HCT116 (cell line): ENCODE measurements at regions not wholly inside any gene's neighbourhood (a gene's known extent, or its start where the extent isn't known, plus 50 kb on each side); places are given as distances from the start of the nearest gene placed in this dataset.

Experiments used
- ATAC-seq: fragments of 200-7000 bp; cut with Tn5 transposase; 2 replicates; pipeline ENCODE4 v1.9.1; 2020; ENCODE audit warnings: mild to moderate bottlenecking, moderate library complexity
- BruUV-seq: library from RNA; stranded (reverse); fragments of 400-500 nt; replicated peaks from 2 replicates; lab custom pipeline; 2021; lab: Mats Ljungman, UMichigan
- CTCF ChIA-PET: fragments of 300-600 bp; sonication (Branson Sonifier 250); formaldehyde crosslinking; loops from one replicate; lab custom pipeline; 2021; ENCODE audit warnings: antibody characterized with exemption; lab: Charles Lee
- POLR2A ChIA-PET: fragments of 300-600, 350-600 bp; sonication (Branson Sonifier 250); formaldehyde crosslinking; loops from one replicate; lab custom pipeline; 2021; ENCODE audit warnings: antibody characterized with exemption; lab: Charles Lee
- RAD21 ChIA-PET, 2 experiments: fragments of 300-600 bp; sonication (Branson Sonifier 250); formaldehyde crosslinking; loops; one replicate each; lab custom pipeline; 2023; ENCODE audit warnings: low total read pairs in 2 of 2; ENCODE audit not compliant: uncharacterized antibody in 2 of 2, unreplicated experiment in 2 of 2, low non-redundant PET in 1 of 2; lab: Charles Lee
- DNase-seq: peaks from one replicate; pipeline ENCODE4 v3.0.0-alpha.2; 2010; ENCODE audit warnings: low read depth, low spot score
- H2AFZ ChIP-seq: fragments of 200-600 bp; shearing (Covaris generic), sonication (generic); 2 replicates; pipeline ENCODE4 v1.6.1; 2017; ENCODE audit warnings: low read depth, mixed run types, mixed read lengths, antibody characterized with exemption, low read length; ENCODE audit not compliant: poor library complexity, severe bottlenecking
- H3K27ac ChIP-seq: 2 replicates; pipeline ENCODE4 v1.5.1; 2012; ENCODE audit warnings: low read depth, low read length
- H3K27me3 ChIP-seq: fragments of 200-600 bp; sonication (generic); 2 replicates; pipeline ENCODE4 v1.6.1; 2016; ENCODE audit warnings: mixed run types, low read length, mixed read lengths; ENCODE audit not compliant: insufficient read depth
- H3K36me3 ChIP-seq, 2 experiments: fragments of 200-500 bp in 1 of 2; fragments of 200-600 bp in 1 of 2; sonication (Bioruptor generic) in 1 of 2; sonication (generic) in 1 of 2; 2 replicates each; pipeline versions ENCODE4 v1.5.1 to v1.6.1; 2014 to 2016; ENCODE audit warnings: low read length in 2 of 2, inconsistent platforms in 1 of 2, mixed read lengths in 1 of 2, mixed run types in 1 of 2; ENCODE audit not compliant: insufficient read depth in 2 of 2, control insufficient read depth in 1 of 2
- H3K4me1 ChIP-seq, 2 experiments: fragments of 200-600 bp in 1 of 2; sonication (generic) in 1 of 2; 2 replicates each; pipeline versions ENCODE4 v1.5.1 to v1.6.1; 2012 to 2017; ENCODE audit warnings: low read length in 2 of 2, inconsistent platforms in 1 of 2, mild to moderate bottlenecking in 1 of 2, mixed read lengths in 1 of 2, mixed run types in 1 of 2, moderate library complexity in 1 of 2; ENCODE audit not compliant: insufficient read depth in 2 of 2, control insufficient read depth in 1 of 2
- H3K4me2 ChIP-seq: fragments of 200-600 bp; sonication (generic); 2 replicates; pipeline ENCODE4 v1.6.1; 2017; ENCODE audit warnings: mixed run types, low read length, mixed read lengths
- H3K4me3 ChIP-seq, 2 experiments: fragments of 200-600 bp in 1 of 2; sonication (generic) in 1 of 2; replicated peaks in 1 of 2; 2 replicates each; pipeline ENCODE4 v1.5.1; 2011 to 2016; ENCODE audit warnings: low read length in 2 of 2, control low read depth in 1 of 2, low read depth in 1 of 2, mild to moderate bottlenecking in 1 of 2, mixed read lengths in 1 of 2, mixed run types in 1 of 2
- H3K79me2 ChIP-seq: fragments of 200-600 bp; sonication (generic); 2 replicates; pipeline ENCODE4 v1.6.1; 2017; ENCODE audit warnings: mild to moderate bottlenecking, mixed run types, low read length, moderate library complexity, mixed read lengths; ENCODE audit not compliant: insufficient read depth
- H3K9ac ChIP-seq: fragments of 200-600 bp; sonication (generic); 2 replicates; pipeline ENCODE4 v1.6.1; 2016; ENCODE audit warnings: low read length, mixed read lengths
- H3K9me2 ChIP-seq: fragments of 200-600 bp; sonication (generic), shearing (Covaris generic); 2 replicates; pipeline ENCODE4 v1.6.1; 2017; ENCODE audit warnings: mixed run types, mild to moderate bottlenecking, moderate library complexity; ENCODE audit not compliant: insufficient read depth
- H3K9me3 ChIP-seq, 2 experiments: fragments of 200-500 bp in 1 of 2; fragments of 200-600 bp in 1 of 2; sonication (Bioruptor generic) in 1 of 2; sonication (generic) in 1 of 2; 2 replicates each; pipeline ENCODE4 v1.6.1; 2014 to 2017; ENCODE audit warnings: low read length in 2 of 2, mixed read lengths in 2 of 2, inconsistent platforms in 1 of 2, low read depth in 1 of 2, mild to moderate bottlenecking in 1 of 2, mixed run types in 1 of 2, moderate library complexity in 1 of 2; ENCODE audit not compliant: control insufficient read depth in 1 of 2, insufficient read depth in 1 of 2
- H4K20me1 ChIP-seq: fragments of 200-600 bp; sonication (generic), shearing (Covaris generic); 2 replicates; pipeline ENCODE4 v1.6.1; 2017; ENCODE audit warnings: mixed run types, mild to moderate bottlenecking, moderate library complexity; ENCODE audit not compliant: insufficient read depth
- CBX3 ChIP-seq: IDR thresholded peaks from 2 replicates; pipeline ENCODE4 v1.6.1; 2012; ENCODE audit warnings: low read depth
- CTCF ChIP-seq, 3 experiments: fragments of 200-600 bp in 1 of 3; sonication (generic) in 1 of 3; IDR thresholded peaks in 2 of 3; conservative IDR thresholded peaks in 1 of 3; 2 replicates each; pipeline ENCODE4 v1.5.1; 2012 to 2017; ENCODE audit warnings: low read depth in 2 of 3, low read length in 2 of 3, antibody characterized with exemption in 1 of 3, borderline replicate concordance in 1 of 3, control low read depth in 1 of 3, mild to moderate bottlenecking in 1 of 3, mixed read lengths in 1 of 3, mixed run types in 1 of 3, moderate library complexity in 1 of 3; ENCODE audit not compliant: insufficient read depth in 1 of 3
- EGR1 ChIP-seq: IDR thresholded peaks from 2 replicates; pipeline ENCODE4 v1.6.1; 2012; ENCODE audit warnings: low read depth
- ELF1 ChIP-seq: IDR thresholded peaks from 2 replicates; pipeline ENCODE4 v1.6.1; 2012; ENCODE audit warnings: low read depth, borderline replicate concordance
- EZH2 ChIP-seq: fragments of 200-600 bp; sonication (generic); IDR thresholded peaks from 2 replicates; pipeline ENCODE4 v1.6.1; 2017; ENCODE audit warnings: antibody characterized with exemption, mixed run types
- EZH2phosphoT487 ChIP-seq: fragments of 200-600 bp; IDR thresholded peaks from 2 replicates; pipeline ENCODE4 v1.6.1; 2018; ENCODE audit warnings: antibody characterized with exemption, borderline replicate concordance
- FOSL1 ChIP-seq: IDR thresholded peaks from 2 replicates; pipeline ENCODE4 v1.6.1; 2012; ENCODE audit warnings: low read depth
- JUND ChIP-seq: IDR thresholded peaks from 2 replicates; pipeline ENCODE4 v1.6.1; 2012
- MAX ChIP-seq: IDR thresholded peaks from 2 replicates; pipeline ENCODE4 v1.6.1; 2012
- POLR2AphosphoS5 ChIP-seq: IDR thresholded peaks from 2 replicates; pipeline ENCODE4 v1.6.1; 2011; ENCODE audit warnings: mild to moderate bottlenecking, low read depth, low read length, moderate library complexity
- RAD21 ChIP-seq: IDR thresholded peaks from 2 replicates; pipeline ENCODE4 v1.6.1; 2012; ENCODE audit warnings: low read depth, mild to moderate bottlenecking
- SIN3A ChIP-seq: IDR thresholded peaks from 2 replicates; pipeline ENCODE4 v1.6.1; 2012; ENCODE audit warnings: low read depth
- SP1 ChIP-seq: IDR thresholded peaks from 2 replicates; pipeline ENCODE4 v1.6.1; 2012; ENCODE audit warnings: low read depth
- TCF7L2 ChIP-seq: IDR thresholded peaks from 2 replicates; pipeline ENCODE4 v1.7.0; 2011; ENCODE audit warnings: borderline replicate concordance, inconsistent platforms; ENCODE audit not compliant: insufficient read depth, insufficient read length; ENCODE audit errors: extremely low read depth
- YY1 ChIP-seq: IDR thresholded peaks from 2 replicates; pipeline ENCODE4 v1.6.1; 2011; ENCODE audit warnings: low read length, low read depth, moderate library complexity, mild to moderate bottlenecking; ENCODE audit not compliant: insufficient replicate concordance; ENCODE audit errors: extremely low read depth
- ZBTB33 ChIP-seq: IDR thresholded peaks from 2 replicates; pipeline ENCODE4 v1.6.1; 2011; ENCODE audit warnings: mild to moderate bottlenecking, low read length, moderate library complexity; ENCODE audit not compliant: insufficient replicate concordance; ENCODE audit errors: extremely low read depth
- ZFX ChIP-seq: fragments of 450-650 bp; IDR thresholded peaks from 2 replicates; pipeline ENCODE4 v1.6.1; 2017
- ZNF274 ChIP-seq: fragments of 200-500 bp; sonication (Bioruptor generic); IDR thresholded peaks from 2 replicates; pipeline ENCODE4 v1.6.1; 2014; ENCODE audit warnings: mild to moderate bottlenecking, low read depth, low read length, inconsistent platforms
- intact Hi-C: fragments of 100-400 bp; cut with micrococcal nuclease; formaldehyde crosslinking; loops from 2 replicates; pipeline ENCODE4 v1.10.0; 2022
- TF ChIP-seq, protein P1 (sequence below): IDR thresholded peaks from 2 replicates; pipeline ENCODE4 v1.6.1; 2012

GRCh38 chr12:74185360-74185759 lies 352.3 kb upstream of the ATXN7L3B start:
- POLR2A ChIA-PET, result no interaction called here
- RAD21 ChIA-PET, result no interaction called here
- H3K9me3 ChIP-seq, result no peaks in the 10 kb centered on the region
- no peak overlapping the region for H3K27ac ChIP-seq
- CTCF ChIA-PET, result no interaction called here
- H3K4me1 ChIP-seq, result no peaks in the 10 kb centered on the region
- no peaks in the 10 kb centered on the region for H3K36me3 ChIP-seq
- H3K79me2 ChIP-seq, result no peaks in the 10 kb centered on the region
- no peak overlapping the region for H3K9ac ChIP-seq
- H2AFZ ChIP-seq, result no peak overlapping the region
- H3K27me3 ChIP-seq, result no peaks in the 10 kb centered on the region
- H3K4me3 ChIP-seq, result no peak overlapping the region
- H3K4me2 ChIP-seq, result no peak overlapping the region
- intact Hi-C loops, result no loop called here
- no peak for DNase-seq
- ATAC-seq, result no peak
- H4K20me1 ChIP-seq, result no peaks in the 10 kb centered on the region
- no peaks in the 10 kb centered on the region for H3K9me2 ChIP-seq
- TF ChIP-seq JUND (no peak), ELF1 (no peak), MAX (no peak), EGR1 (no peak)
- BruUV-seq, result no TSS peak

DNA sequence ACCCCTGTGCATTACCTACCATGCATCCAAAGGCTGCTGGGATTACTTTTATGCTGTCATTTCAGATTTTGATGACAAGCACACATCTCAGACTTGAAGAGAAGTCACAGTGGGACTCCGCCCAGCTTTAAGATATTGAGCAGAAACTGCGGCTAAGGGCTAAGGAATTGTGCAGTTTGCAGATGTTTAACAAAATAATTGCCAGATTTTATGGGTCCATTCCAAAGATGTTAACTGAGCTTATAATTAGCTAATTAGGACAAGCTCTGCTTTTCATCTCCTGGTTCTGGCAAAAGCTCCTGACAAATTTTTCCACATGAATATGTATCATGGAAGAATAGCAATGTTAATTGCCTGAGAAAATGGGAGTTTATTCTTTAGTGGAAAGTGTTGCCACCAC lies 344.4 kb upstream of the ATXN7L3B start:
- POLR2A ChIA-PET, result interaction anchor here (0.6 kb wide), 1 partner anchor 208 kb away, joined by 4 read pairs; no protein-coding TSS in a partner anchor
- DNase-seq (no peak), ATAC-seq (no peak)
- Histone ChIP-seq H3K27me3 (no peaks in the 10 kb centered on the region), H2AFZ (no peak overlapping the region), H3K9me2 (no peaks in the 10 kb centered on the region), H3K36me3 (no peaks in the 10 kb centered on the region), H3K9me3 (no peaks in the 10 kb centered on the region), H3K4me1 (no peaks in the 10 kb centered on the region), H3K4me3 (no peak overlapping the region), H3K4me2 (no peak overlapping the region), H3K79me2 (no peaks in the 10 kb centered on the region), H3K27ac (no peak overlapping the region), H3K9ac (no peak overlapping the region), H4K20me1 (no peaks in the 10 kb centered on the region)
- CTCF ChIA-PET, result no interaction called here
- intact Hi-C loops, result no loop called here
- RAD21 ChIA-PET, result no interaction called here
- BruUV-seq, result no TSS peak
- TF ChIP-seq TCF7L2, result no peak
- TF ChIP-seq RAD21, result no peak
- TF ChIP-seq JUND, result no peak
- no peak for TF ChIP-seq POLR2AphosphoS5
- TF ChIP-seq CBX3, result no peak
- no peak for TF ChIP-seq ZFX
- TF ChIP-seq YY1, result no peak
- TF ChIP-seq, protein P1, sequence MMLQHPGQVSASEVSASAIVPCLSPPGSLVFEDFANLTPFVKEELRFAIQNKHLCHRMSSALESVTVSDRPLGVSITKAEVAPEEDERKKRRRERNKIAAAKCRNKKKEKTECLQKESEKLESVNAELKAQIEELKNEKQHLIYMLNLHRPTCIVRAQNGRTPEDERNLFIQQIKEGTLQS, result no peak
- TF ChIP-seq CTCF (IDR thresholded peaks at IDR 0.05 in 2 of 3, conservative IDR thresholded peaks at IDR 0.05 in 1 of 3; ENCODE audit: borderline replicate concordance in 1 of 3, insufficient read depth in 1 of 3, low read depth in 2 of 3, low read length in 2 of 3), result no peak
- no peak for TF ChIP-seq FOSL1
- TF ChIP-seq ZNF274, result no peak
- no peak for TF ChIP-seq SIN3A
- no peak for TF ChIP-seq ZBTB33
- TF ChIP-seq EZH2phosphoT487, result no peak
- no peak for TF ChIP-seq SP1
- TF ChIP-seq ELF1, result no peak
- no peak for TF ChIP-seq EZH2
